ENCODE measurements at regions not wholly inside any gene's neighbourhood (a gene's known extent, or its start where the extent isn't known, plus 50 kb on each side); places are given as distances from the start of the nearest gene placed in this dataset.

DNA sequence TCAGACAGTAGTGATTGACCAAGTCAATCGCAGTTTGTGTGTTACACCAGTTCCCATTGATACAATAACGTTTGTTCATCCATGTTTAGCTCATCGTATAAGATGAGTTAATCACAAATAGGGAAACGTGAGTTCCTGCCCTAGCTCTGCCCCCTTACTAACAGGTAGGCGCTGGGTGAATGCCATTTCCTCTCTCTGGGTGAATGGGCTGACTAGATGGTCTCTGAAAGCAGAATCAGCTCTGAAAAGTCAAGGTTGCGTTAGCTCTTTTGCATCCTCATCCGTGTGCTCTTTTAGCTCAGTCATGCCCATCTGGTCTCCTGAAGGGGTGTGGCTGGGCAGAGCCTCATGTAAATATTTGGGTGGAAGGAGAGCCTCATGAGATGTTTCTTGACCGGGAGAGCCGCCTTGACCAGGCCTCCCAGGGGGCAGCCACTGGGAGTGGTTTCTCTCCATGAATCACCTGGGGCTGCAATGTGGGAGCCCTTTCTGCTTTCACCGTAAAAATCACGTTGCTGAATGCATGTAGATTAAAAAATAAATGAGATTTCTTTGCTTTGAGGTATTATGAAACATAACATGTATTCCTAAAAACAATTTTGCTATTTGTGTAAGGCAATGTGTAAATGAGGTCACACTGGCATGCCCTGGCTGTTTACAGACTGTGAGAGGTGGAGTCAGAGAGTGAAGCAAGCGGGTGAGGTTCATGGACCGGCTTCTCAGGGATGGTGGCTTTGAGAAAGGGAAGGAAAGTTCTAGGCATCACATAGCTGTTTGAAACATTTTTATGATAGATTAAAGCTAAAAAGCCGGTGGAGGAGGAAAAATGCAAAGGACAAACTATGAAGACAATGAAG is 108.4 kb upstream of the RASGRP1 start:
- DNase-seq, result no peak

- DNase-seq, result no peak
Observed at GRCh38 chr15:38674448-38674847, 109.8 kb upstream of the RASGRP1 start.

DNA sequence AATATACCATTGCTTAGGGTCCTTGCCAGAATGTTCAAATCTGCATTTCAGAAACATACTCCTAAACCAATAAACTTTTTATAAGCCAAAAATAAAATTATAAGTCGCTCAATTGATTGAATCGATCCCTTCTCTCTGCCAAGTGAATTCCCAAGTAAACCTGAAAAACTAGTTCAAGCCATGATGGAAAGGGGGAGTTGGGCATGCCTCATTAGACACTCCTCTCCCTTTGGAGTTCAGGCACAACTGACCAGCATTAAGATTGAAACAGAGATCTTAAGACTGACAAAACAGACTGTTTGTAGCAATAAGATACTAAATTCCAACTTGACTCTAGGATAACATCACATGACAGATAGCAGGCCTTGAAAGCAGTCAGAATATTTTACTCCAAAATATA is 113.7 kb upstream of the RASGRP1 start:
- no peak for DNase-seq

GRCh38 chr15:38680775-38681174 is 116.2 kb upstream of the RASGRP1 start:
- DNase-seq, result no peak

GRCh38 chr15:38682363-38682762 is 117.7 kb upstream of the RASGRP1 start:
- DNase-seq, result no peak

DNA sequence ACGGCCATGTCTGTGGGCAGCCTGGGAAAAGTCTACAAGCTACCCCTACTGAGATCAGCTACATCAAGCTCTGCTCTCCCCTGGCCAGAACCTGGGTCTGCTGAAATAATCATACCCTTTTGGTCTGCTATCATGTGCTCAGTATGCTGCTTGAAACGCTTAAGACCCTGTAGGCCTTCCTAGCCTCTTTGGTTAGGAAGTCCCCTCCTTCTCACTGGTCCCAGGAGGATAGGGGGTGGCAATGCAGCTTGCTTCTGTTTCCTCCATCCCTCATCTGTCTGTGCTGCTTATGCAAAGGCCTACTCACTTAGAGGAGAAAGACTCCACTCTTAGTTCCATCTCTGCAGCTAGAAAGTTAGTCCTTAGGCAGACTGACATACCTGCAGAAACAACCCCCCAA is 118.2 kb upstream of the RASGRP1 start:
- no peak for DNase-seq

GRCh38 chr15:38683382-38684242 is 119.0 kb upstream of the RASGRP1 start:
- peak; percentile 38 for DNase-seq

- no peak for DNase-seq
Observed at GRCh38 chr15:38684440-38685010, 119.9 kb upstream of the RASGRP1 start.

GRCh38 chr15:38685686-38686339 is 121.2 kb upstream of the RASGRP1 start:
- DNase-seq, result no peak

GRCh38 chr15:38687340-38687739 is 122.7 kb upstream of the RASGRP1 start:
- DNase-seq, result no peak

GRCh38 chr15:38687775-38688495 is 123.3 kb upstream of the RASGRP1 start:
- DNase-seq, result no peak

- DNase-seq, result no peak
Observed at GRCh38 chr15:38688761-38689160, 124.1 kb upstream of the RASGRP1 start.

- no peak for DNase-seq
Observed at GRCh38 chr15:38689522-38689921, 124.9 kb upstream of the RASGRP1 start.

DNA sequence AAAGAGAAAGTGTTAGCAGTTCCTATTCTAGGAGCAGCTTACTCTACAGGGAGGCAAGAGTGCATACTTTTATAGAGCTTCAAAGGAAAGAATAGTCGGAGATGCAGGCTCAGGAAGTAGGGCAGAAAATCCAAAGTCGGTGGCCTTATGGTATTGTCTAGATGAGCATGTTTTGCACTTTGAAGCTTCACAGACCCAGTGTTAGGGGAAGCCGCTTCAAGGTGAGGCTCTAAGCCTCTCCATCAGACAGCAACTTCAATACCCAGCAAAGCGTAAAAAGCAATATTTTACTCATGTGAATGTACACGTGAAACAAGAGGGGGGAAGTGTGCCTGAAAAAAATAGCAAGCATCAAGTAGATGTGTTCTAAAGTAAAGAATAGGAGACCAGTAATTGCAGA is 125.6 kb upstream of the RASGRP1 start:
- DNase-seq, result no peak

GRCh38 chr15:38690719-38691332 is 126.2 kb upstream of the RASGRP1 start:
- DNase-seq, result peak; percentile 47

- no peak for DNase-seq
Observed at GRCh38 chr15:38691377-38691776, 126.8 kb upstream of the RASGRP1 start.

GRCh38 chr15:38691965-38692788 is 127.6 kb upstream of the RASGRP1 start:
- DNase-seq, result no peak

DNA sequence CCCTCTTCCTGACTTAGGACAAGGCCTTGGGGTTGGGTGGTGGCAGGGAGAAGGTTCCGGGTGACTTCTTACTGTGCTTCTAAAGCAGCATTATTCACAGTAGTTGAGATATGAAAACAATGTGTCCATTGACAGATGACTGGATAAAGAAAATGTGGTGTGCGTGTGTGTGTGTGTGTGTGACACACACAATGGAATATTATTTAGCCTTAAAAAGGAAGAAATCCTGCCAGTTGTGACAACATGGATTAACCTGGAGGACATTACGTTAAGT is 128.1 kb upstream of the RASGRP1 start:
- no peak for DNase-seq

DNA sequence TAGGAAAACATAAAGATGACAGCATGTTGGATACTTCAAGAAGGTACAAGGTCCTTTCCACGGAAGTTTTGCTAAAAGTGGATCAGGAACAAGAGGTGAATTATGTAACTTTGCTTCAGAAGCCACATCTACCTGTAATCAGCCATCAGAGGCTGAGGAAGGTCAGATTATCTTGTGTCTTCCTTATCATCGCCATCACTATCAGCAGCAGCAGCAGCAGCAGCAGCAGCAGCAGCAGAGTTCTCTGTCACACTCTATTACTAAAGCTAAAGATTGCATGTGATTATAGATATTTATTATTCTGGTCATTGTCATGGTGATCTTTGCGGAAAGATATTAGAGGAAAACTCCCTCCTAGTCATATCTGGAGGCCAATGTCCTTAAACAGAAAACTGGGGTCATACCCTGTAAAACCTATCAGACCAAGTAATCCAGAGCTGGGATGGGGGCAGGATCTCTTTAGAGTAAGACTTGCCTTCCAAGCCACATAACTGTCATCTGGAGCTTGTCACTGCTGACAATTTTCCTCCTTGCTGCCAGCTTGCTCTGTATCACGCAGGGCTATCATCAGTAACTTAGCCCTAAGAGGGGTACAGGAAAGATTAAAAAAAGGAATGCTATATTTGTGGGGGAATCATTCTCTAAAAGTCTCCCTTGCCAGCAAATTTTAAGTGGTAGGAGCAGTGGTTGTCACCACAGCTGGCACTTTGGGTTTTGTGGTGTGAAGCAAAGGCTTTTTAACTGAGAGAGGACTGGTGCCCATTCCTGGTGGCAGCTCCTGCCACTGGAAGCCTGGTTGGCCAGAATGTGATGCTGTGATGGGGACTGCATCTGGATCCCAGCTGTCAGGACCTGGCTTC is 130.9 kb upstream of the RASGRP1 start:
- no peak for DNase-seq

DNA sequence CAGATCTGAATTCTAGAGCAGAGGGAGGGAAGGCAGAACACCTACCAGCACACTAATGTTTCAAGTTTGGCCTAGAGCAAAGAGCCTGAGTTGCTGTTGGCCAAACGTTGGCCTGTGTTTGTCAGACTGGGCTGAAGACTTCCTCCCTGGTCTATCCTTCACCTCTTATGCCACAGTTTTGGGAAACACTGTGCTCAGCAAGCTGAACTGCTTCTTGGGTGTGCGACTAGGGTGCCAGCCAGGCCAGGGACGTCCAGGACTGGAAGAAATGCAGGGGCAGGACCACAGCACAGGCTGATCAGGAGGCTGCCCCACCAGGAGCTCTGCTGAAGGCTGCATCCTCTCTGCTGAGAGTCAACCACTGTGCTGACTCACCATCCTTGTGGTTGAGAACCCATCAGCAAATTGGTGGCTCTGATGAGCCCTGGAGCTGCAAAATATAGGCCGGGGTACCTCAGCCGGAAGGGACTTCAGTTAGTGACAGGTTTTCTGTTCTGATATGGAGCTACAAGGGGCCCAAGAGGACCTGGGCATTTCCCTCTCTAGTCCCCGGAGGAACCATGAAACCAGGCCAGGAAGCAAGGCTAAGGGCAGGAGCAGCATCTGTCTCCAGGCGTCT is 131.6 kb upstream of the RASGRP1 start:
- DNase-seq, result no peak
